Transverse colon (tissue), 4 donors: ENCODE measurements at regions not wholly inside any gene's neighbourhood (a gene's known extent, or its start where the extent isn't known, plus 50 kb on each side); places are given as distances from the start of the nearest gene placed in this dataset.

ENCODE experiments used
- DNase-seq: peaks from one replicate; pipeline ENCODE4 v3.0.0-alpha.2; 2019
- H3K27ac ChIP-seq, 4 donors: fragments of 200-600 bp; sonication (generic); 2 replicates each; pipeline ENCODE4 v1.5.1; 2016 to 2018; ENCODE audit warnings: inconsistent platforms in 4 of 4
- H3K27me3 ChIP-seq: fragments of 200-600 bp; sonication (generic); 2 replicates; pipeline ENCODE4 v1.5.1; 2017; ENCODE audit warnings: inconsistent platforms
- H3K36me3 ChIP-seq, 4 donors: fragments of 200-600 bp; sonication (generic); 2 replicates each; pipeline ENCODE4 v1.5.1; 2017 to 2019; ENCODE audit warnings: inconsistent platforms in 4 of 4
- H3K4me1 ChIP-seq, 4 donors: fragments of 200-600 bp; sonication (generic); 2 replicates each; pipeline ENCODE4 v1.5.1; 2017 to 2020; ENCODE audit warnings: inconsistent platforms in 4 of 4
- H3K4me3 ChIP-seq, 4 donors: fragments of 200-600 bp; sonication (generic); 1 replicate in 1 of 4; 2 replicates in 3 of 4; pipeline versions ENCODE4 v1.5.1 to v1.6.1; 2017 to 2019; ENCODE audit warnings: inconsistent platforms in 4 of 4
- H3K9me3 ChIP-seq, 2 donors: fragments of 200-600 bp; sonication (generic); 2 replicates each; pipeline ENCODE4 v1.5.1; 2017 to 2019; ENCODE audit warnings: inconsistent platforms in 2 of 2
- EP300 ChIP-seq: sonication (generic); formaldehyde crosslinking; IDR thresholded peaks from one replicate; pipeline ENCODE4 v1.6.1; 2017; ENCODE audit warnings: antibody characterized with exemption, low read depth
- POLR2A ChIP-seq: fragments of 450-650 bp; IDR thresholded peaks from one replicate; pipeline ENCODE4 v1.6.1; 2016; ENCODE audit warnings: antibody characterized with exemption, mild to moderate bottlenecking, moderate library complexity
- POLR2AphosphoS5 ChIP-seq, 3 donors: sonication (generic); formaldehyde crosslinking; IDR thresholded peaks; one replicate each; pipeline ENCODE4 v1.6.1; 2016; ENCODE audit warnings: antibody characterized with exemption in 3 of 3
- WGBS, 2 donors: methylation state at CpG; one replicate each; pipeline ENCODE4 v1.1.5; 2018; ENCODE audit warnings: low coverage in 1 of 2; 5-methylcytosine and 5-hydroxymethylcytosine counted together
- in situ Hi-C, 4 donors: fragments of 200-750 bp; cut with MboI; loops; one replicate each; pipeline versions ENCODE4 v1.15.0 to v1.15.1; 2017; ENCODE audit warnings: low sequenced_read_pairs in 3 of 4, low pct_ligation_motif_present in 1 of 4, low pct_unique_long_range_greater_than_20kb in 1 of 4
- intact Hi-C: fragments of 100-400 bp; cut with DNase I; formaldehyde crosslinking; loops from one replicate; pipeline ENCODE4 v1.15.1; 2023; ENCODE audit warnings: low total_unique reads
- TF ChIP-seq, protein P1 (sequence below), 5 experiments: fragments of 200-600 bp in 3 of 5; fragments of 450-650 bp in 2 of 5; sonication (generic) in 3 of 5; IDR thresholded peaks; 1 replicate in 2 of 5; 2 replicates in 3 of 5; pipeline ENCODE4 v1.5.1; 2016 to 2017; ENCODE audit warnings: antibody characterized with exemption in 5 of 5, inconsistent platforms in 3 of 5, mild to moderate bottlenecking in 2 of 5, moderate library complexity in 1 of 5

DNA sequence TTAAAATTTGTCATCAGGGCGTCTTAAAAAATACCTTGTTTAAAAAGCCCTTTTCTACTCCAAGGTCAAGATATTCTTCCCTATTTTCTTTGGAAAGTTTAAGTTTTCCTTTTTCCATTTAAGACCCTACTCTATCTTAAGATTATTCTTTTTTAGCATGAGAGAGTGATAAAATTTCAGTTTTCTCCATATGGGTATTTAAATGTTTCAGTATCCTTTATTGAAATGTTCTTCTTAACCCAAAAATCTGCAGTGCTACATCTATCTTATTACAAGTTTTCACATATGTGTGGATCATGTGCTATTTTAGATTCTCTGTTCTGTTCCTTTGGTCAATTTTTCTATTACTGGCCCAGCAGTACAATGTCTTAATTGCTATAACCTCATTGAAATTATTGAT, 202.2 kb downstream of the TTC6 start:
- WGBS, 2 donors: 0 to 100% methylated on average over 1 of the region's 1 CpG

DNA sequence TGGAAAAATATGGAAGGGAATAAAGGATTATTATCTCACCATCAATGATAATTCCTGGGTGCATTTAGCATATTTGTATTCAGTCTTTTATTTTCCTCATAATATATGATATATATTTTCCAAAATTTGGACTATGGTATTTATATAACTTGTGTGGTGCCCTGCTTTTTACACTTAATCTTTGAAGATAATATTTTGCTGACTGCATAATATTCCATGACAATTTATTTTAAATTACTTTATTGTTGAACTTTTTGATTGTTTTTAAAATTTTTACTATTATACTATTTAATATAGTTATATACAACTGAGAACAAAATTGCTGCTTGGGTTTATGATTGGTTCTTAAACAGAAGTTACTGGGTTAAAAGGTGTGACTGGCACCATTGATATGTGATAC, 212.3 kb downstream of the TTC6 start:
- Histone ChIP-seq H3K27ac (no peak overlapping the region), H3K4me3 (no peak overlapping the region), H3K9me3 (no peaks in the 10 kb centered on the region), H3K27me3 (no peaks in the 10 kb centered on the region), H3K4me1 (no peaks in the 10 kb centered on the region), H3K36me3 (no peaks in the 10 kb centered on the region)
- intact Hi-C loops: no loop called here
- no peak for DNase-seq
- TF ChIP-seq, protein P1, sequence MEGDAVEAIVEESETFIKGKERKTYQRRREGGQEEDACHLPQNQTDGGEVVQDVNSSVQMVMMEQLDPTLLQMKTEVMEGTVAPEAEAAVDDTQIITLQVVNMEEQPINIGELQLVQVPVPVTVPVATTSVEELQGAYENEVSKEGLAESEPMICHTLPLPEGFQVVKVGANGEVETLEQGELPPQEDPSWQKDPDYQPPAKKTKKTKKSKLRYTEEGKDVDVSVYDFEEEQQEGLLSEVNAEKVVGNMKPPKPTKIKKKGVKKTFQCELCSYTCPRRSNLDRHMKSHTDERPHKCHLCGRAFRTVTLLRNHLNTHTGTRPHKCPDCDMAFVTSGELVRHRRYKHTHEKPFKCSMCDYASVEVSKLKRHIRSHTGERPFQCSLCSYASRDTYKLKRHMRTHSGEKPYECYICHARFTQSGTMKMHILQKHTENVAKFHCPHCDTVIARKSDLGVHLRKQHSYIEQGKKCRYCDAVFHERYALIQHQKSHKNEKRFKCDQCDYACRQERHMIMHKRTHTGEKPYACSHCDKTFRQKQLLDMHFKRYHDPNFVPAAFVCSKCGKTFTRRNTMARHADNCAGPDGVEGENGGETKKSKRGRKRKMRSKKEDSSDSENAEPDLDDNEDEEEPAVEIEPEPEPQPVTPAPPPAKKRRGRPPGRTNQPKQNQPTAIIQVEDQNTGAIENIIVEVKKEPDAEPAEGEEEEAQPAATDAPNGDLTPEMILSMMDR (IDR thresholded peaks at IDR 0.05): no peak
- TF ChIP-seq POLR2A (no peak), EP300 (no peak), POLR2AphosphoS5 (IDR thresholded peaks at IDR 0.05) (no peak)
- in situ Hi-C loops: no loop called here

More for the DNA sequence above, 202.2 kb downstream of the TTC6 start:
- in situ Hi-C loops: no loop called here
- TF ChIP-seq POLR2A (no peak), EP300 (no peak), POLR2AphosphoS5 (IDR thresholded peaks at IDR 0.05) (no peak)
- TF ChIP-seq, protein P1 (IDR thresholded peaks at IDR 0.05): no peak
- no peak overlapping the region for H3K27ac ChIP-seq
- no peaks in the 10 kb centered on the region for H3K9me3 ChIP-seq
- no peaks in the 10 kb centered on the region for H3K36me3 ChIP-seq
- intact Hi-C loops: no loop called here
- DNase-seq: no peak
- no peaks in the 10 kb centered on the region for H3K27me3 ChIP-seq
- no peak overlapping the region for H3K4me3 ChIP-seq
- H3K4me1 ChIP-seq: no peaks in the 10 kb centered on the region

DNA sequence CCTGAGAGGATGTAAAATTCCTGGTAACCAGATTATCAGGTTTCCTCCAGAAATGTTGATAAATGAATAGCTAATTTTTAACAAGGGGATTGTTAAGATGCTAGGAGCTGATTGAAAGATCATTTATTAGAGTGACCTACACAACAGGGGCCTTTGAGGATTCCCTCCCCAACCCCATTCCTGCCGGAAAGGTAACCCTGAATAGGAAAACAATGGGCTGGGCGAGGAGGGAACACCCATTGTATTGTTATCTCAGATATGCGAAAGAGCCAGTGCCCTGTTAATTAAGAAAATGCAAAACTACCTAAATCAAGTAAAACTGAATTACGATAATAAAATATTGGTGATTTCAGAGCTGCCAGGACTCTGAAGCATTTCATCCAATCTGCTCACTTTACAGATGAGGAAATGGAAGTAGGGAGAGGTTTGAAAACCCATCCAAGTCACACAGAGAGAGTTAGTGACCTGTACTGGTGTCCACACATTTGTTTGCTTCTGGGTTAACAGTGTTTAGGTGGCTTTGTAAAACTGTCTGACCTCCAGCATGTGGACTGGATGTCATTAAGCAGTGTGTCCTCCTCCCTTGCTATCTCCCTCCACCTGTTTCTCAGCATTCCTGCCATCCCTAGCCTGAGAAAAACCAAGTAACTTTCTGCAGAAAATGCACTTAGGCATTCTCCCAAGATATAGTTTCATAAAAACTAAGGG, 214.8 kb downstream of the TTC6 start:
- Histone ChIP-seq H3K4me3 (no peak overlapping the region), H3K27me3 (no peaks in the 10 kb centered on the region), H3K36me3 (no peaks in the 10 kb centered on the region), H3K9me3 (no peaks in the 10 kb centered on the region), H3K27ac (no peak overlapping the region), H3K4me1 (no peaks in the 10 kb centered on the region)
- TF ChIP-seq POLR2A: no peak
- no peak for TF ChIP-seq EP300
- TF ChIP-seq POLR2AphosphoS5 (IDR thresholded peaks at IDR 0.05): no peak
- TF ChIP-seq, protein P1 (IDR thresholded peaks at IDR 0.05): no peak
- intact Hi-C loops (no loop called here), in situ Hi-C loops (no loop called here)
- DNase-seq: no peak
- 86 to 88% methylated on average over 4 of the region's 4 CpGs for WGBS, 2 donors

DNA sequence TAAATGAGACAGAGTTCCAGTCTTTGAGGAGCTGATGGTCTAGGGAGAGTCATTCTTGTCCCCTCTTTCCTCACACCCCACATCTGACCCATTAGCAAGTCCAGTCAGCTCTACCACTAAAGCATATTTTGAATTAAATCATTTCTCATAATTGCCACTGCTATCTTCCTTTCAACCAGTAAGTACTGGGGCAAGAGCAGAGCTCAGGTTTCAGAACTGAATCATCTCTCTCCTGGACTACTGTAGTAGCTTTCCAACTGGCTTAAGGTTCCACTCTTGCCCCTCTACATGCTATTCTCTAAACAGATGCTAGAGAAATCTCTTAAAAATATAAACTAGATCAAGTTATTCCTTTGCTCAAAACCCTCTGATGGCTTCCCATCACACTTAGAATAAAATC, 218.3 kb downstream of the TTC6 start:
- in situ Hi-C loops: no loop called here
- no peak for DNase-seq
- H3K36me3 ChIP-seq: no peaks in the 10 kb centered on the region

More for the DNA sequence above, 218.3 kb downstream of the TTC6 start:
- Histone ChIP-seq H3K4me1 (no peaks in the 10 kb centered on the region), H3K27me3 (no peaks in the 10 kb centered on the region), H3K27ac (no peak overlapping the region), H3K9me3 (no peaks in the 10 kb centered on the region), H3K4me3 (no peak overlapping the region)
- intact Hi-C loops: no loop called here
- no peak for TF ChIP-seq POLR2A
- TF ChIP-seq, protein P1 (IDR thresholded peaks at IDR 0.05): no peak
- TF ChIP-seq POLR2AphosphoS5 (IDR thresholded peaks at IDR 0.05): no peak
- no peak for TF ChIP-seq EP300
